Astrocyte of the spinal cord (primary cell): ENCODE measurements at regions not wholly inside any gene's neighbourhood (a gene's known extent, or its start where the extent isn't known, plus 50 kb on each side); places are given as distances from the start of the nearest gene placed in this dataset.
"Not testable (repeated sequence)": the region's sequence is repeated elsewhere in the genome, so short reads cannot be mapped to it uniquely, and the experiment has no call there.

Experiments
- DNase-seq: peaks from one replicate; pipeline ENCODE4 v3.0.0; 2011; ENCODE audit warnings: low read depth, low spot score
- H3K4me3 ChIP-seq: 2 replicates; pipeline ENCODE4 v1.5.1; 2011; ENCODE audit warnings: low read depth, mild to moderate bottlenecking, low read length, moderate library complexity
- CTCF ChIP-seq: IDR thresholded peaks from 2 replicates; pipeline ENCODE4 v1.5.1; 2012; ENCODE audit warnings: low read depth, mild to moderate bottlenecking, low read length, inconsistent platforms
- in situ Hi-C: cut with HindIII; loops from 2 replicates; pipeline ENCODE4 v1.10.0; 2017; ENCODE audit warnings: low sequenced_read_pairs

- no peak for DNase-seq
- H3K4me3 ChIP-seq, result no peak overlapping the region
- TF ChIP-seq CTCF, result no peak
- in situ Hi-C loops, result no loop called here
Observed at GRCh38 chr13:82092312-82092711, 1751.4 kb upstream of the SPRY2 start.

- in situ Hi-C loops, result no loop called here
- no peak for TF ChIP-seq CTCF
- DNase-seq, result no peak
- H3K4me3 ChIP-seq, result no peak overlapping the region
Observed at GRCh38 chr13:82088781-82089180, 1747.9 kb upstream of the SPRY2 start.

- H3K4me3 ChIP-seq, result no peak overlapping the region
- no peak for DNase-seq
- in situ Hi-C loops, result no loop called here
- no peak for TF ChIP-seq CTCF
Observed at GRCh38 chr13:82076496-82076895, 1735.6 kb upstream of the SPRY2 start.

- no peak for DNase-seq
- no peak for TF ChIP-seq CTCF
- no peak overlapping the region for H3K4me3 ChIP-seq
- in situ Hi-C loops, result no loop called here
Observed at GRCh38 chr13:82070416-82070815, 1729.5 kb upstream of the SPRY2 start.

- H3K4me3 ChIP-seq, result no peak overlapping the region
- TF ChIP-seq CTCF, result no peak
- in situ Hi-C loops, result no loop called here
- DNase-seq, result no peak
Observed at GRCh38 chr13:82062772-82063171, 1721.8 kb upstream of the SPRY2 start.

GRCh38 chr13:82058364-82058763, 1717.4 kb upstream of the SPRY2 start:
- DNase-seq, result no peak
- no peak for TF ChIP-seq CTCF
- H3K4me3 ChIP-seq, result no peak overlapping the region
- in situ Hi-C loops, result no loop called here

GRCh38 chr13:82045316-82045715, 1704.4 kb upstream of the SPRY2 start:
- H3K4me3 ChIP-seq, in situ Hi-C loops, DNase-seq: not testable (repeated sequence)
